ENCODE measurements at regions not wholly inside any gene's neighbourhood (a gene's known extent, or its start where the extent isn't known, plus 50 kb on each side); places are given as distances from the start of the nearest gene placed in this dataset.

- peaks cover 7% of the 10 kb centered on the region for H3K27me3 Mint-ChIP-seq (ENCODE audit: insufficient read depth, low read depth, poor library complexity)
- H3K4me3 Mint-ChIP-seq = no peak overlapping the region
- ATAC-seq = no peak
- Histone ChIP-seq H3K27ac (ENCODE audit: low read depth) (no peak overlapping the region), H2AFZ (no peak overlapping the region), H3K9me2 (ENCODE audit: insufficient read depth) (no peaks in the 10 kb centered on the region), H3K4me1 (ENCODE audit: insufficient read depth) (no peaks in the 10 kb centered on the region), H3K36me3 (ENCODE audit: insufficient read depth) (no peaks in the 10 kb centered on the region), H4K20me1 (replicated peaks; ENCODE audit: insufficient read depth) (no peaks in the 10 kb centered on the region), H3K79me2 (replicated peaks; ENCODE audit: insufficient read depth) (no peaks in the 10 kb centered on the region), H3K4me2 (no peak overlapping the region), H3F3A (replicated peaks; ENCODE audit: low read depth) (no peaks in the 10 kb centered on the region), H3K27me3 (ENCODE audit: insufficient read depth) (no peaks in the 10 kb centered on the region), H3K4me3 (no peak overlapping the region)
- peaks cover 18% of the 10 kb centered on the region for H3K4me1 Mint-ChIP-seq
- DNase-seq (ENCODE audit: low spot score) = no peak
- no peaks in the 10 kb centered on the region for H3K9me3 Mint-ChIP-seq
- no peak overlapping the region for H3K27ac Mint-ChIP-seq
- TF ChIP-seq EZH2 (IDR thresholded peaks at IDR 0.05; ENCODE audit: low read depth, unreplicated experiment) (no peak), EZH2phosphoT487 (IDR thresholded peaks at IDR 0.05; ENCODE audit: unreplicated experiment) (no peak), STAT1 (IDR thresholded peaks at IDR 0.05; ENCODE audit: unreplicated experiment) (no peak), REST (IDR thresholded peaks at IDR 0.05; ENCODE audit: unreplicated experiment) (no peak), POLR2AphosphoS5 (IDR thresholded peaks at IDR 0.05; ENCODE audit: low read depth) (no peak), ZNF331 (CRISPR knock-in tag; IDR thresholded peaks at IDR 0.05; ENCODE audit: low read depth) (no peak), NANOG (IDR thresholded peaks at IDR 0.05; ENCODE audit: borderline replicate concordance) (no peak), JUNB (IDR thresholded peaks at IDR 0.05; ENCODE audit: unreplicated experiment) (no peak), CTCF (conservative IDR thresholded peaks at IDR 0.05; ENCODE audit: low read depth in 2 of 2) (no peak), ZNF114 (CRISPR knock-in tag; IDR thresholded peaks at IDR 0.05) (no peak), ZNF462 (CRISPR knock-in tag; IDR thresholded peaks at IDR 0.05) (no peak), ETS1 (IDR thresholded peaks at IDR 0.05) (no peak), CREB1 (CRISPR knock-in tag; IDR thresholded peaks at IDR 0.05; ENCODE audit: low read depth) (no peak)
- H3K36me3 Mint-ChIP-seq (ENCODE audit: low read depth) = no peaks in the 10 kb centered on the region; the same call in 2 of the 3 replicates
These were observed 511.3 kb downstream of the NPHP4 start for GRCh38 chr1:5480906-5481305.
